Breast epithelium (tissue), 4 donors: ENCODE measurements at regions not wholly inside any gene's neighbourhood (a gene's known extent, or its start where the extent isn't known, plus 50 kb on each side); places are given as distances from the start of the nearest gene placed in this dataset.
"Not testable (repeated sequence)": the region's sequence is repeated elsewhere in the genome, so short reads cannot be mapped to it uniquely, and the experiment has no call there.

Experiments used
- DNase-seq, 2 donors: peaks; one replicate each; pipeline ENCODE4 v3.0.0-alpha.2; 2019; ENCODE audit warnings: low spot score in 2 of 2
- H3K27ac ChIP-seq, 2 donors: fragments of 200-600 bp; sonication (generic) in 1 of 2; one replicate each; pipeline ENCODE4 v1.5.1; 2016 to 2019; ENCODE audit warnings: mild to moderate bottlenecking in 1 of 2
- H3K27me3 ChIP-seq, 2 donors: fragments of 200-600 bp; sonication (generic) in 1 of 2; one replicate each; pipeline versions ENCODE4 v1.5.1 to v1.6.0; 2017 to 2019; ENCODE audit warnings: control low read depth in 1 of 2, mild to moderate bottlenecking in 1 of 2
- H3K36me3 ChIP-seq: fragments of 200-600 bp; one replicate; pipeline ENCODE4 v1.5.1; 2019
- H3K4me1 ChIP-seq, 2 donors: fragments of 200-600 bp; sonication (generic); one replicate each; pipeline ENCODE4 v1.5.1; 2016 to 2019; ENCODE audit warnings: control low read depth in 1 of 2
- H3K4me3 ChIP-seq, 3 donors: fragments of 200-600 bp; sonication (generic); 1 replicate in 2 of 3; 2 replicates in 1 of 3; pipeline ENCODE4 v1.5.1; 2016 to 2019; ENCODE audit warnings: mild to moderate bottlenecking in 3 of 3, moderate library complexity in 2 of 3
- H3K9me3 ChIP-seq, 2 donors: fragments of 200-600 bp; sonication (generic) in 1 of 2; one replicate each; pipeline ENCODE4 v1.5.1; 2016 to 2019; ENCODE audit warnings: control low read depth in 1 of 2
- CTCF ChIP-seq, 3 donors: fragments of 450-650 bp; IDR thresholded peaks; one replicate each; pipeline ENCODE4 v1.5.1; 2016 to 2017; ENCODE audit warnings: antibody characterized with exemption in 3 of 3, mild to moderate bottlenecking in 3 of 3, moderate library complexity in 3 of 3
- POLR2A ChIP-seq: fragments of 450-650 bp; IDR thresholded peaks from one replicate; pipeline ENCODE4 v1.6.1; 2016; ENCODE audit warnings: antibody characterized with exemption, mild to moderate bottlenecking, moderate library complexity
- POLR2AphosphoS5 ChIP-seq, 3 donors: sonication (generic); formaldehyde crosslinking; IDR thresholded peaks; one replicate each; pipeline ENCODE4 v1.6.1; 2017; ENCODE audit warnings: antibody characterized with exemption in 3 of 3
- intact Hi-C: fragments of 100-400 bp; cut with DNase I; formaldehyde crosslinking; loops from one replicate; pipeline ENCODE4 v1.15.1; 2023; ENCODE audit warnings: low total_unique reads

DNA sequence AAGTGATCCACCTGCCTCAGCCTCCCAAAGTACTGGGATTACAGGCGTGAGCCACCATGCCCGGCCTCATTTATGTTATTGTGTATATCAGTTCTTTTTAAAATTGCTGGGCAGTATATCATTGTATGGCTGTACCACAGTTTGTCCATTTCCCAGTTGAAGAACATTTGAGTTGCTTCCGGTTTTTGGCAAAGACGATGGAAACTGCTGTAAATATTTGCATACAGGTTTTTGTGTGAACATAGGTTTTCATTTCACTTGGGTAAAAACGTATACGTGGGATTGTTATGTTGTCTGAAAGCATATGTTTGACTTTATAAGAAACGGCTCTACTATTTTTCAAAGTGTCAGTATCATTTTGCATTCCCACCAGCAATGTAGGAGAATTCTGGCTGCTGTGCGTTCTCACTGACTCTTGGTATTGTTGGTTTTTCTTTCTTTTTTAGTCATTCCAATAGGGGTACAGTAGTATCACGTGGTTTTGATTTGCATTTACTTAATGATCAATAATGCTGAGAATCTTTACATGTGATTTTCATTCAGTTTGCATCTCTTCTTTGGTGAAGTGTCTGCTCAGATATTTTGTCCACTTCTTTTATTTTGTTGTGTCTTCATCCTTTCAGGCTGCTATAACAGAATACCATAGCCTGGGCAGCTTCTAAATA lies 63.2 kb upstream of the GOT2 start:
- Histone ChIP-seq H3K4me3 (no peak overlapping the region), H3K4me1 (no peaks in the 10 kb centered on the region), H3K27me3 (no peaks in the 10 kb centered on the region), H3K9me3 (no peaks in the 10 kb centered on the region), H3K36me3 (no peaks in the 10 kb centered on the region), H3K27ac (no peak overlapping the region)
- intact Hi-C loops = no loop called here
- DNase-seq = no peak
- TF ChIP-seq POLR2AphosphoS5 (IDR thresholded peaks at IDR 0.05) = no peak
- TF ChIP-seq CTCF (IDR thresholded peaks at IDR 0.05) = no peak
- no peak for TF ChIP-seq POLR2A

GRCh38 chr16:58793366-58793765 lies 59.2 kb upstream of the GOT2 start:
- H3K9me3 ChIP-seq = no peaks in the 10 kb centered on the region
- no peaks in the 10 kb centered on the region for H3K27me3 ChIP-seq
- H3K36me3 ChIP-seq = no peaks in the 10 kb centered on the region
- no peaks in the 10 kb centered on the region for H3K4me1 ChIP-seq
- H3K27ac ChIP-seq = no peak overlapping the region
- intact Hi-C loops = no loop called here
- no peak for DNase-seq
- no peak overlapping the region for H3K4me3 ChIP-seq
- TF ChIP-seq POLR2AphosphoS5 (IDR thresholded peaks at IDR 0.05) (no peak), CTCF (IDR thresholded peaks at IDR 0.05) (no peak), POLR2A (no peak)

DNA sequence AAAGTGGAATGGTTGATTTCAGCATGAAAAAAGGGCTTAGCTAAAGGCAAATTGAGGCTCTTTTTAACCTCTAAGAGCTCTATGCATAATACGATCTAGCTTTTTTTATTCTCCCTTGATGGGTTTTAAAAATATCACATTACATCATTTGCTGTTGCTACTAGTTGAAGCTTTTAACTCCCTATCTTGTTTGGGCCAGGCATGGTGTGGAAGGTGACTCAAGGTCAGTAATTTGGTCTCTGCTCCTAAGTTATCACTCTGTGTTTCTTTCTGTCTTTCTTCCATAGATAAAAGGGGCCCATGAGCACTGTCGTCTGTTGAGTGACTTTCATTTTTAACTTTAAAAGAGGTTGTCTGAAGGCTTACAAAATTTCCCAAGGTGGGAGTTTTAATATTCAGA lies 58.1 kb upstream of the GOT2 start:
- Histone ChIP-seq H3K27ac (no peak overlapping the region), H3K36me3 (no peaks in the 10 kb centered on the region), H3K4me1 (no peaks in the 10 kb centered on the region), H3K27me3 (no peaks in the 10 kb centered on the region), H3K9me3 (no peaks in the 10 kb centered on the region), H3K4me3 (no peak overlapping the region)
- intact Hi-C loops = no loop called here
- no peak for TF ChIP-seq POLR2A
- no peak for TF ChIP-seq POLR2AphosphoS5 (IDR thresholded peaks at IDR 0.05)
- TF ChIP-seq CTCF (IDR thresholded peaks at IDR 0.05) = no peak
- DNase-seq = no peak

DNA sequence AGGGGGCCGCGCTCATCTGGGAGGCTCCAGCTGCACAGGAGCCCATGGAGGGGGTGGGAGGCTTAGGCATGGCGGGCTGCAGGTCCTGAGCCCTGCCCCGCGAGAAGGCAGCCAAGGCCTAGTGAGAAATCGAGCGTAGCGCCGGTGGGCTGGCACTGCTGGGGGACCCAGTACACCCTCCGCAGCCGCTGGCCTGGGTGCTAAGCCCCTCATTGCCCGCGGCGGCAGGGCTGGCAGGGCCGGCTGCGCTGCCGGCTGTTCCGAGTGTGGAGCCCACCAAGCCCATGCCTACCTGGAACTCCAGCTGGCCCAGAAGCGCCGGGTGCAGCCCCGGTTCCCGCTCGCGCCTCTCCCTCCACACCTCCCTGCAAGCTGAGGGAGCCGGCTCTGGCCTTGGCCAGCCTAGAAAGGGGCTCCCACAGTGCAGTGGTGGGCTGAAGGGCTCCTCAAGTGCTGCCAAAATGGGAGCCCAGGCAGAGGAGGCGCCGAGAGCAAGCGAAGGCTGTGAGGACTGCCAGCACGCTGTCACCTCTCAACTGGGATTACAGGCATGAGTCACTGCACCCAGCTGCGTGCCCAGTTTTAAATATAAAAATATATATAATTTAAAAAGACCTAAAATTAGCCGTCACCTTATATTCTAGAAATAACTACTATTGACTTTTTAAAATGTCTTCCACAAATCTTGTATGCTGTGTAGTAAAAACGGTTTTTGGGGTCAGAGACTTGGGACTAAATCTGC lies 56.9 kb upstream of the GOT2 start:
- H3K4me1 ChIP-seq, H3K36me3 ChIP-seq, intact Hi-C loops, H3K4me3 ChIP-seq, DNase-seq, H3K27me3 ChIP-seq, H3K9me3 ChIP-seq, H3K27ac ChIP-seq: not testable (repeated sequence)

DNA sequence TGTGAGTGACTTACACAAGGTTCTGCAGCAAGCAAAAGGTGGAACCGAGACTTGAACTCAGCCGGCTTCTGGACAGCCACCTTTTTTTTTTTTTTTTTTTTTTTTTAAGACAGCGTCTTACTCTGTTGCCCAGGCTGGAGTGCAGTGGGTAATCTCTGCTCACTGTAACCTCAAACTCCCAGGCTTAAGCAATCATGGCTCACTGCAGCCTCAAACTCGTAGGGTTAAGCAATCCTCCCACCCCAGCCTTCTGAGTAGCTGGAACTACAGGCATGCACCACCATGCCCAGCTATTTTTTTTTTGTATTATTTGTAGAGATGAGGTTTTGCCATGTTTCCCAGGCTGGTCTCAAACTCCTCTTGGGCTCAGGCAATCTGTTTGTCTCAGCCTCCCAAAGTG lies 55.2 kb upstream of the GOT2 start:
- Histone ChIP-seq H3K9me3 (peaks cover 0 to 7% of the 10 kb centered on the region in 2 donors), H3K27ac (no peak overlapping the region), H3K4me3 (no peak overlapping the region), H3K4me1 (no peaks in the 10 kb centered on the region), H3K27me3 (no peaks in the 10 kb centered on the region), H3K36me3 (no peaks in the 10 kb centered on the region)
- DNase-seq = no peak
- intact Hi-C loops = no loop called here
- no peak for TF ChIP-seq POLR2A
- no peak for TF ChIP-seq CTCF (IDR thresholded peaks at IDR 0.05)
- TF ChIP-seq POLR2AphosphoS5 (IDR thresholded peaks at IDR 0.05) = no peak
